COLO829 (cell line): ENCODE measurements at regions not wholly inside any gene's neighbourhood (a gene's known extent, or its start where the extent isn't known, plus 50 kb on each side); places are given as distances from the start of the nearest gene placed in this dataset.

Experiments used
- DNase-seq: peaks from one replicate; pipeline ENCODE4 v3.0.0; 2012; ENCODE audit warnings: low spot score

GRCh38 chr13:79084802-79085424 is 321.1 kb downstream of the RBM26 start:
- DNase-seq = no peak

GRCh38 chr13:79081942-79082341 is 324.1 kb downstream of the RBM26 start:
- DNase-seq = no peak

DNA sequence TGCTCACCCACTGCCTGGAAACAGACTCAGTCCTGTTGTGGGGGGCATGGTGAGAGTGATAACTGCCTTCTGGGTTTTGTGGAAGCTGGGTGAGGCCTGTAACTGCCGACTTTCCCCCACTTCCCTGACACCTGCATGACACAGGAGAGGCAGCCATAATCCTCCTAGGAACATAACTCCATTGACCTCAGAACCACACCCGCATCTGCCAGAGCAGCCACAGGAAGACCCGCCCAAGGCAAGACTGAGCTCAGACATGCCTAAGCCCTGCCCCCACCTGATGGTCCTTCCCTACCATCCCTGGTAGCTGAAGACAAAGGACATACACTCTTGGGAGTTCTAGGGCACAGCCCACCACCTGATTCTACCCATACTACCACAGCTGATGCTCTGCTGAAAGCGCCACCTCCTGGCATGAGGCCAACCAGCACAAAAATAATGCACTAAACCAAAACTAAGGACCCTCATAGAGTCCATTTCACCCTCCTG is 326.7 kb downstream of the RBM26 start:
- no peak for DNase-seq

DNA sequence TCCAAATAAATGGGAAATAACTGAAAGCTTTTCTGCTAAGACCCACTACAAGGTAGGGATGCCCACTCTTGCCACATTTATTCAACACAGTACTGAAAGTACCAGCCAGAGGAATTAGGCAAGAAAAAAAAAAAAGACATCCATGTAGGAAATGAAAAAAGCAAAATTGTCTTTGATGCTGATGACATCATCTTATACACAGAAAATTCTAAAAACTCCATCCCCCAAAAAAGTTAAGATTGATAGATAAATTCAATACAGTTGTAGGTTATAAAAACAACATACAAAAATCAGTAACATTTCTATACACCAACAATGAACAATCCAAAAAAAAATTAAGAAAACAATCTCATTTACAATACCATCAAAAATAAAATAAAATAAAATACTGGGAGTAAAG is 330.4 kb downstream of the RBM26 start:
- no peak for DNase-seq

- no peak for DNase-seq
Measured at GRCh38 chr13:79070343-79070974, 335.6 kb downstream of the RBM26 start.

GRCh38 chr13:79062291-79062690 is 343.8 kb downstream of the RBM26 start:
- no peak for DNase-seq

GRCh38 chr13:79060216-79060615 is 345.8 kb downstream of the RBM26 start:
- no peak for DNase-seq

DNA sequence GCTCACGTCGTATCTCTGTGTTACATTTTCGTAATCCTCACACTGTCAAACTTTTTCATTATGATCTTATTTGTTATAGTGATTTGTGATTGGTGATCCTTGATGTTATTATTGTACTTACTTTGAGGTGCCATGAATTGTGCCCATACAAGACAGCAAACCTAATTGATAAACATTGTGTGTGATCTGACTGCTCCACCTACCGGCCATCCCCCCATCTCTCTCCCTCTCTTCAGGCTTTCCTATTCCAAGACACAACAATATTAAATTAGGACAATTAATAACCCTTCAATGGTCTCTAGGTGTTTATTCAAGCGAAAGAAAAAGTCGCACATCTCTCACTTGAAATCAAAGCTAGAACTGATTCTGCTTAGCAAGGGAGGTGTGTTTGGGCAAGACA is 349.3 kb downstream of the RBM26 start:
- no peak for DNase-seq

GRCh38 chr13:79051472-79051871 is 354.6 kb downstream of the RBM26 start:
- DNase-seq = no peak

GRCh38 chr13:79044415-79044814 is 361.6 kb downstream of the RBM26 start:
- no peak for DNase-seq

DNA sequence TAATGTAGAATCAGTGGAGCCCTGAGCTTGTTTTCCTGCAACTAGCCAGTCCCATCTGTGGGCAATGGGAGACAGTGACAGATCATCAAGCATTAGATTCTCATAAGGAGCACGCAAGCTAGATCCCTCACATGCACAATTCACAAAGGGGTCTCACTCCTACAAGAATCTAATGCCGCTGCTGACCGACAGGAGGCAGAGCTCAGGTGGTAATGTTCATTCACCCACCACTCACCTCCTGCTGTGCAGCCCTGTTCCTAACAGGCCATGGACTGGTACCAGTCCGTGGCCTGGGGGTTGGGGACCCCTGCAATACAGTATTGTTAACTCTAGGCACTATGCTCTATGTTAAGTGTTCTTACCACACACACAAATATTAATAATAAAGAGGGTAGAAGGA is 362.8 kb downstream of the RBM26 start:
- no peak for DNase-seq

DNA sequence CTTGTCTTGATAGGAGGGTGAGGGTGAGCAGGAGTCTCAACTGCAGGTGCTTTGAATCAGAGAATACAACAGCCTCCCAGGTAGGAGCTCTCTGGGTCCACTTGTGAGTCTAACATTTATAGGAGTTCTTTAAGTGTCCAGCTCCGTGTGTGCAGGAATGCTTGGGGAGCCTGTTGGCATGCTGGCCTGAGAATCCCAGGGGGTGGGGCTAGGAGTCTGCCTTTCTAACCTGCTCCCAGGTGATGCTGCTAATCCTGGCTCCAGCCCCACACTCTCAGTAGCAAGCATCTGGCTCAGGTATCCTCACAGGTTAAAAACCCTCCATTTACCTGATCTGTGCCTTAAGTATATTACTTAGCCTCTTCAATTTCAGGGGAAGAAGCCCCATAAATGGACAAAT is 368.9 kb downstream of the RBM26 start:
- no peak for DNase-seq

DNA sequence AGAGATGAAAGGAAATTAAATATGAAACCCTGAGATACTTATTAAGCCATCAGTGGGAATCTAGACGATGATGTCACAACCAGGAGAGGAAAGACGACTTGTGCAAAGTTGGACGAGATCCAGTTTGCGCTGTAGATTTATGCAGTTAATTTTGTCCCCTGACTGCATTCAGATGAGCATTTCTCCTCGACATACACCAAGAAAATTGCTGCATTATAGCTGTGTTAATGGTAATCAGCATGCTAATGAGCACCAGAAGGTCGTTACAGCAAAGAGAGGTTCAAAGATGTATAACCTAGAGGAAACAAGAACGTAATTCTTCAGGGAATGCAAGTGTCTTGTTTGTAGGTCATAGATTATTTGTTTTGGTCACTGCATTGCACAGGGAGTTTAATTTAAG is 371.7 kb downstream of the RBM26 start:
- no peak for DNase-seq

- DNase-seq = no peak
Measured at GRCh38 chr13:79030513-79030912, 371.6 kb upstream of the OBI1 start.

DNA sequence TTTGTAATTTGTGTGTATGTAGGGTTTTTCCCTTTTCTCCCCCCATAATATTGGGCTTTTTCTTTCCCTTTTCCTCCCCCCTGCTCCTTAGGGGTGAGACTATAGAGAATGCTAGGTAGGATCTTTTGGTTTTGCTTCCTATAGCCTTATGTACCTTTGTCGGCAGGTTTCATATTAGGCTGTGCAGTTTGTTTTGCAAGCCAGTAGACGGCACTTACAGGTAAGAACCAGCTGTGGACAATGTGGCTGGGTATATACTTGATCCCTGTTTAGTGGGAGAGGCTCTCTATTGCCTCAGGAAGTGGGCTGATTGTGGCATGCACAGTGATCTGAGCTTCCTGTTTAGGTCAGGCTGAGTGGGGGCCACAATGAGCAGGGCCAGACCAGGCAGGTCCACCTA is 359.2 kb upstream of the OBI1 start:
- DNase-seq = no peak

GRCh38 chr13:79011179-79011578 is 352.2 kb upstream of the OBI1 start:
- DNase-seq = no peak

- no peak for DNase-seq
Measured at GRCh38 chr13:79003989-79004898, 345.3 kb upstream of the OBI1 start.

GRCh38 chr13:78999494-78999893 is 340.5 kb upstream of the OBI1 start:
- DNase-seq = no peak

DNA sequence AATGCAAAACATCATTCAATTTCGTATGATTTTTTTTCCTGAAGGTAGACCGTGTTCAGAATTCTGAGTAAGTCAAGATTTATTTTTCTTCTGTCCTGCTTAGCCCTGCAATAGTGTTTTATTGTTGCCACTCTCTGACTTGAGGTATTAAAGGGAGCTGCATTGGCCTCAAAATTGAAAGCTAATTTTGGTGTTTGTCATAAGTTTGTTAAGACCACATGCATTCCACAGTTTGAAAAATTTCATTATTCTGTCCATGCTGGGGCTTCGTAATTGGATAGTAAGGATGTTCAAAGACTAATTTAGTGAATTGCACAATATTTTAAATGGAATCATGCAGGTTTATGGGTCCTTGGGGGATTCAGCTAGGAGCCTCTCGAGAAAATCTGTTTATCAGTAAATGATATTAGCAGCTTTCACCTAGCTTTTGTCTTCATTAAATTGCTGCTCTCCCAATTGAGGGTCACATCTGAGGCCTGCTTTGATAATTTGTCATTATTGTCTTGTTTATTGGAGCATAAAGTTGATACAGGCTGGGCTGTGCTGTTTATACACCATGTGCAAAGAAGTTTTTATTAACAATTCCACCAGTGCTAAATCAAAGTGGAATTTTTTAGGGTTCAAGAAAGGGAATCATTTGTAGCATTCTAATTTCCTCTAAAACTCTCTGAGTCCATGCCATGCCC is 339.8 kb upstream of the OBI1 start:
- no peak for DNase-seq

- DNase-seq = no peak
Measured at GRCh38 chr13:78997902-78998629, 339.1 kb upstream of the OBI1 start.

DNA sequence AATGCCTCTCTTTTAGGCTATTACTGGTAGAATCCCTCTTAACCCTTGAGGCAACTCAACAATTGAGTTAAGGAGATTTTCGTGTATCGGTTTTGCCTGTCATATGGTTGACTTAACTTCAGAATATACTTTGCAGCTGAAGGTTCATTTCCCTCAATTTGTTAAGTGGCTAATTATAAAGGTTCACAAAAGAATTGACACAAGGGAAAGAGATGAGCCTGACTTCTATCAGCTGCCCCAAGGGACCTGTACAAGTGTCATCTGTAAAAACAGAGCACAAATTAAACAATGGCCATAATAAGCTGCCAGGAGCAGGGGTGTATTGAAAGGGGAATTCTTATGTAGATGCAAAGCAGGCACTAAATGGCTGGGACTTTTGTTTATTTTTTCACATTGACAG is 334.8 kb upstream of the OBI1 start:
- DNase-seq = no peak

- DNase-seq = no peak
Measured at GRCh38 chr13:78981913-78982312, 323.0 kb upstream of the OBI1 start.
